H1 (cell line): ENCODE measurements at regions not wholly inside any gene's neighbourhood (a gene's known extent, or its start where the extent isn't known, plus 50 kb on each side); places are given as distances from the start of the nearest gene placed in this dataset.

ENCODE experiments used
- CTCF ChIA-PET: fragments of 300-600 bp; sonication (Branson Sonifier 250); formaldehyde crosslinking; loops from one replicate; lab custom pipeline; 2021; ENCODE audit not compliant: partially characterized antibody; lab: Charles Lee
- POLR2A ChIA-PET: fragments of 300-600 bp; sonication (Branson Sonifier 250); formaldehyde crosslinking; loops from one replicate; lab custom pipeline; 2021; ENCODE audit warnings: inconsistent platforms; ENCODE audit not compliant: partially characterized antibody; lab: Charles Lee
- DNase-seq, 2 experiments: peaks; one replicate each; pipeline versions ENCODE4 v3.0.0 to v3.0.0-alpha.2; 2010 to 2022; ENCODE audit warnings: low spot score in 2 of 2, low read depth in 1 of 2, mixed read lengths in 1 of 2
- FAIRE-seq: peaks from 2 replicates; lab custom pipeline; 2011; peaks lifted over from hg19 to GRCh38; lab: Jason Lieb, UNC
- H2AFZ ChIP-seq: 2 replicates; pipeline ENCODE4 v1.8.1; 2012; ENCODE audit warnings: low read length, inconsistent platforms
- H2AK5ac ChIP-seq: 2 replicates; pipeline ENCODE4 v1.6.1; 2013; ENCODE audit warnings: low read depth, low read length
- H2BK120ac ChIP-seq: replicated peaks from 2 replicates; pipeline ENCODE3; 2013; ENCODE audit warnings: low read depth, low read length, inconsistent platforms
- H2BK12ac ChIP-seq: 2 replicates; pipeline ENCODE4 v1.6.1; 2013; ENCODE audit warnings: low read depth, low read length
- H2BK15ac ChIP-seq: 2 replicates; pipeline ENCODE4 v1.6.1; 2013; ENCODE audit warnings: low read length
- H2BK20ac ChIP-seq: 2 replicates; pipeline ENCODE4 v1.6.1; 2013; ENCODE audit warnings: low read length
- H2BK5ac ChIP-seq: 2 replicates; pipeline ENCODE4 v1.6.1; 2013; ENCODE audit warnings: low read depth, low read length
- H3K14ac ChIP-seq: 2 replicates; pipeline ENCODE4 v1.6.1; 2013; ENCODE audit warnings: inconsistent platforms; ENCODE audit not compliant: insufficient read length
- H3K18ac ChIP-seq: 2 replicates; pipeline ENCODE4 v1.6.1; 2013; ENCODE audit warnings: low read length; ENCODE audit errors: extremely low read depth
- H3K23ac ChIP-seq: 2 replicates; pipeline ENCODE4 v1.6.1; 2013; ENCODE audit warnings: inconsistent platforms; ENCODE audit not compliant: insufficient read length
- H3K23me2 ChIP-seq: 2 replicates; pipeline ENCODE4 v1.6.1; 2013; ENCODE audit warnings: low read depth, low read length
- H3K27ac ChIP-seq: 2 replicates; pipeline ENCODE4 v1.6.1; 2011; ENCODE audit warnings: low read depth, low read length, inconsistent platforms
- H3K27me3 ChIP-seq, 4 experiments: replicated peaks in 1 of 4; 1 replicate in 1 of 4; 2 replicates in 3 of 4; pipeline versions ENCODE4 v1.6.1 to v1.8.1; 2011 to 2013; ENCODE audit warnings: low read length in 3 of 4, mild to moderate bottlenecking in 3 of 4, inconsistent platforms in 2 of 4, mixed read lengths in 2 of 4, moderate library complexity in 1 of 4; ENCODE audit not compliant: control insufficient read depth in 3 of 4, insufficient read depth in 3 of 4; ENCODE audit errors: extremely low read depth in 1 of 4
- H3K36me3 ChIP-seq, 4 experiments: 2 replicates each; pipeline versions ENCODE4 v1.6.1 to v1.8.1; 2011 to 2013; ENCODE audit warnings: mild to moderate bottlenecking in 4 of 4, low read length in 3 of 4, moderate library complexity in 2 of 4, control low read depth in 1 of 4, inconsistent platforms in 1 of 4; ENCODE audit not compliant: insufficient read depth in 4 of 4, control insufficient read depth in 2 of 4
- H3K4ac ChIP-seq: replicated peaks from 2 replicates; pipeline ENCODE3; 2013; ENCODE audit warnings: low read length, low read depth, mixed read lengths, inconsistent platforms; ENCODE audit not compliant: insufficient read length
- H3K4me1 ChIP-seq, 4 experiments: replicated peaks in 1 of 4; 1 replicate in 1 of 4; 2 replicates in 3 of 4; pipeline versions ENCODE4 v1.6.1 to v1.8.1; 2011 to 2013; ENCODE audit warnings: low read length in 3 of 4, inconsistent platforms in 2 of 4, mixed read lengths in 1 of 4; ENCODE audit not compliant: insufficient read depth in 4 of 4, control insufficient read depth in 3 of 4
- H3K4me2 ChIP-seq, 2 experiments: 2 replicates each; pipeline versions ENCODE4 v1.6.1 to v1.8.1; 2011 to 2013; ENCODE audit warnings: low read depth in 2 of 2, low read length in 2 of 2, control low read depth in 1 of 2, inconsistent platforms in 1 of 2, mild to moderate bottlenecking in 1 of 2; ENCODE audit not compliant: insufficient read depth in 1 of 2
- H3K4me3 ChIP-seq, 4 experiments: fragments of 200-600, 300-600 bp in 1 of 4; sonication (generic), shearing (Covaris generic), sonication (Bioruptor Twin) in 1 of 4; 2 replicates each; pipeline versions ENCODE4 v1.5.1 to v1.8.1; 2011 to 2016; ENCODE audit warnings: low read length in 4 of 4, low read depth in 3 of 4, control low read depth in 2 of 4, inconsistent platforms in 2 of 4, mild to moderate bottlenecking in 2 of 4, mixed read lengths in 1 of 4, moderate library complexity in 1 of 4; ENCODE audit not compliant: insufficient read depth in 2 of 4; ENCODE audit errors: extremely low read depth in 1 of 4
- H3K56ac ChIP-seq: replicated peaks from 2 replicates; pipeline ENCODE3; 2013; ENCODE audit warnings: low read depth, mild to moderate bottlenecking, mixed read lengths, low read length, inconsistent platforms; ENCODE audit not compliant: insufficient read length
- H3K79me1 ChIP-seq: 2 replicates; pipeline ENCODE4 v1.6.1; 2013; ENCODE audit warnings: low read depth, low read length, control low read depth
- H3K79me2 ChIP-seq, 2 experiments: 2 replicates each; pipeline versions ENCODE4 v1.6.1 to v1.8.1; 2012 to 2013; ENCODE audit warnings: low read length in 2 of 2, mild to moderate bottlenecking in 2 of 2, inconsistent platforms in 1 of 2; ENCODE audit not compliant: insufficient read depth in 2 of 2, control insufficient read depth in 1 of 2
- H3K9ac ChIP-seq, 4 experiments: replicated peaks in 1 of 4; 1 replicate in 1 of 4; 2 replicates in 3 of 4; pipeline versions ENCODE4 v1.6.1 to v1.8.1; 2011 to 2013; ENCODE audit warnings: low read depth in 3 of 4, low read length in 3 of 4, control low read depth in 2 of 4, mild to moderate bottlenecking in 2 of 4, moderate library complexity in 2 of 4, inconsistent platforms in 1 of 4; ENCODE audit errors: extremely low read depth in 1 of 4
- H3K9me3 ChIP-seq, 2 experiments: 2 replicates each; pipeline versions ENCODE4 v1.6.1 to v1.8.1; 2012 to 2013; ENCODE audit warnings: mild to moderate bottlenecking in 2 of 2, moderate library complexity in 2 of 2, control low read depth in 1 of 2, inconsistent platforms in 1 of 2, low read depth in 1 of 2, low read length in 1 of 2, mixed read lengths in 1 of 2; ENCODE audit not compliant: insufficient read depth in 2 of 2
- H4K20me1 ChIP-seq, 2 experiments: replicated peaks in 1 of 2; 2 replicates each; pipeline versions ENCODE3 to v1.8.1; 2011 to 2013; ENCODE audit warnings: inconsistent platforms in 2 of 2, low read length in 2 of 2, mild to moderate bottlenecking in 1 of 2; ENCODE audit not compliant: insufficient read depth in 2 of 2, control insufficient read depth in 1 of 2
- H4K5ac ChIP-seq: 2 replicates; pipeline ENCODE4 v1.6.1; 2013; ENCODE audit warnings: low read length, low read depth, mixed read lengths, inconsistent platforms; ENCODE audit not compliant: insufficient read length
- H4K8ac ChIP-seq: 2 replicates; pipeline ENCODE4 v1.8.0; 2013; ENCODE audit warnings: mild to moderate bottlenecking, moderate library complexity, low read length, inconsistent platforms; ENCODE audit not compliant: insufficient read depth; ENCODE audit errors: extremely low read depth
- H4K91ac ChIP-seq: replicated peaks from 2 replicates; pipeline ENCODE3; 2013; ENCODE audit warnings: low read length, mixed read lengths, inconsistent platforms; ENCODE audit not compliant: insufficient read length
- SAP30 ChIP-seq: fragments of 300-600 bp; sonication (generic); IDR thresholded peaks from 2 replicates; pipeline ENCODE4 v1.7.1; 2012; ENCODE audit warnings: low read length, moderate library complexity, mild to moderate bottlenecking, inconsistent platforms; ENCODE audit not compliant: insufficient read depth, insufficient replicate concordance
- WGBS, 2 experiments: shearing (Covaris generic) in 1 of 2; methylation state at CpG; one replicate each; pipeline versions ENCODE4 v1.1.6 to v1.1.7; 2013 to 2015; ENCODE audit warnings: low lambda C conversion rate in 2 of 2, mixed read lengths in 2 of 2, inconsistent platforms in 1 of 2, low coverage in 1 of 2, missing lambda C conversion rate in 1 of 2; ENCODE audit not compliant: insufficient replicate concordance in 2 of 2, insufficient coverage in 1 of 2, insufficient read length in 1 of 2; ENCODE audit errors: extremely low coverage in 1 of 2, missing lambda C conversion rate in 1 of 2; 5-methylcytosine and 5-hydroxymethylcytosine counted together
- TF ChIP-seq, protein P1 (sequence below): IDR thresholded peaks from 2 replicates; pipeline ENCODE4 v1.6.1; 2012; ENCODE audit warnings: low read length, inconsistent platforms

DNA sequence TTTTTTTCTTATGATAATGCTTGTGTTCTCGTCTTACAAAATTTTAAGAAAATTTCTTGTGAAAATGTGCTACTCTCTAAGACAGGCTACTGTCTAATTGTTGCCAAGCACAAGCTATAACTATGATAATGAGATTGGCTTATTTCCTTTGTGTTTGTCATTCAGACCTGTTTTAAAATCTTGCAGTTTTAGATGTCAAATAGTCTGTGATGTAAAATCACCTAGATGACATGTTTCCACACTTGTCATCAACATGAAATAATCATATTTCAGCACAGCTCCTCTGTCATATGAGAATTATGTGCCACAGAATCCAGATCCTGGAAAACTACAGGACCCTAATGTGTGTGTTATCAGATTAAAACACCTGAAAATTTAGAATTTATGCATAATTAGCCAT, 539.7 kb downstream of the USP25 start:
- H2BK120ac ChIP-seq, result no peak overlapping the region
- H3K14ac ChIP-seq, result no peak overlapping the region
- H2BK15ac ChIP-seq, result no peak overlapping the region
- no peak overlapping the region for H4K5ac ChIP-seq
- no peak overlapping the region for H2AFZ ChIP-seq
- H3K79me2 ChIP-seq, result no peaks in the 10 kb centered on the region
- no peaks in the 10 kb centered on the region for H4K20me1 ChIP-seq
- POLR2A ChIA-PET, result no interaction called here
- no peak overlapping the region for H3K4me3 ChIP-seq
- H3K18ac ChIP-seq, result no peak overlapping the region
- H3K23ac ChIP-seq, result no peak overlapping the region
- H2BK12ac ChIP-seq, result no peak overlapping the region
- H2AK5ac ChIP-seq, result no peak overlapping the region
- no peaks in the 10 kb centered on the region for H3K27me3 ChIP-seq
- WGBS, 2 experiments, result 96% methylated on average over 1 of the region's 1 CpG; no CpG with 5 or more reads in 1 of the 2 experiments
- H3K36me3 ChIP-seq, result no peaks in the 10 kb centered on the region
- FAIRE-seq, result no peak
- CTCF ChIA-PET, result no interaction called here
- no peaks in the 10 kb centered on the region for H3K23me2 ChIP-seq
- DNase-seq, result no peak
- no peak overlapping the region for H3K9ac ChIP-seq
- H2BK20ac ChIP-seq, result no peak overlapping the region
- H2BK5ac ChIP-seq, result no peak overlapping the region
- no peak overlapping the region for H3K56ac ChIP-seq
- no peak overlapping the region for H3K4me2 ChIP-seq
- TF ChIP-seq, protein P1, sequence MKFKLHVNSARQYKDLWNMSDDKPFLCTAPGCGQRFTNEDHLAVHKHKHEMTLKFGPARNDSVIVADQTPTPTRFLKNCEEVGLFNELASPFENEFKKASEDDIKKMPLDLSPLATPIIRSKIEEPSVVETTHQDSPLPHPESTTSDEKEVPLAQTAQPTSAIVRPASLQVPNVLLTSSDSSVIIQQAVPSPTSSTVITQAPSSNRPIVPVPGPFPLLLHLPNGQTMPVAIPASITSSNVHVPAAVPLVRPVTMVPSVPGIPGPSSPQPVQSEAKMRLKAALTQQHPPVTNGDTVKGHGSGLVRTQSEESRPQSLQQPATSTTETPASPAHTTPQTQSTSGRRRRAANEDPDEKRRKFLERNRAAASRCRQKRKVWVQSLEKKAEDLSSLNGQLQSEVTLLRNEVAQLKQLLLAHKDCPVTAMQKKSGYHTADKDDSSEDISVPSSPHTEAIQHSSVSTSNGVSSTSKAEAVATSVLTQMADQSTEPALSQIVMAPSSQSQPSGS, result no peak
- no peak for TF ChIP-seq SAP30
- TF ChIP-seq, all 59 proteins: peak for 0
- H3K79me1 ChIP-seq, result no peaks in the 10 kb centered on the region
- H3K9me3 ChIP-seq, result no peaks in the 10 kb centered on the region
- H4K91ac ChIP-seq, result no peak overlapping the region
- no peak overlapping the region for H4K8ac ChIP-seq
- no peak overlapping the region for H3K27ac ChIP-seq
- no peak overlapping the region for H3K4ac ChIP-seq
- H3K4me1 ChIP-seq, result no peaks in the 10 kb centered on the region
